IMR-90 (cell line): ENCODE measurements at regions not wholly inside any gene's neighbourhood (a gene's known extent, or its start where the extent isn't known, plus 50 kb on each side); places are given as distances from the start of the nearest gene placed in this dataset.

Source experiments
- ATAC-seq: fragments of 200-7000 bp; cut with Tn5 transposase; 2 replicates; pipeline ENCODE4 v1.9.1; 2020; ENCODE audit warnings: low read depth, mild to moderate bottlenecking, moderate library complexity
- BruUV-seq: library from RNA; stranded (reverse); fragments of 400-500 nt; replicated peaks from 2 replicates; lab custom pipeline; 2021; lab: Mats Ljungman, UMichigan
- CTCF ChIA-PET: fragments of 300-600 bp; formaldehyde crosslinking; extraction: SDS; loops from one replicate; lab custom pipeline; 2021; ENCODE audit warnings: antibody characterized with exemption; lab: Yijun Ruan, JAX
- POLR2A ChIA-PET: fragments of 300-600 bp; sonication (Branson Sonifier 250); formaldehyde crosslinking; loops from one replicate; lab custom pipeline; 2022; ENCODE audit warnings: antibody characterized with exemption; ENCODE audit not compliant: unreplicated experiment; lab: Charles Lee
- DNase-seq: peaks from one replicate; pipeline ENCODE4 v3.0.0; 2013
- H2AFZ ChIP-seq: replicated peaks from 2 replicates; pipeline ENCODE3; 2013; ENCODE audit warnings: low read length, mild to moderate bottlenecking; ENCODE audit not compliant: poor library complexity
- H2AK5ac ChIP-seq: 2 replicates; pipeline ENCODE4 v1.6.1; 2013; ENCODE audit warnings: low read depth, low read length, inconsistent platforms
- H2AK9ac ChIP-seq: replicated peaks from 2 replicates; pipeline ENCODE3; 2013; ENCODE audit warnings: mild to moderate bottlenecking, low read depth, low read length, moderate library complexity; ENCODE audit not compliant: poor library complexity
- H2BK120ac ChIP-seq: 2 replicates; pipeline ENCODE4 v1.6.1; 2013; ENCODE audit warnings: low read depth, low read length, inconsistent platforms
- H2BK15ac ChIP-seq: 3 replicates; pipeline ENCODE4 v1.6.1; 2013; ENCODE audit warnings: low read depth, low read length, inconsistent platforms
- H2BK20ac ChIP-seq: 2 replicates; pipeline ENCODE4 v1.6.1; 2013; ENCODE audit warnings: low read depth, mild to moderate bottlenecking, inconsistent platforms, low read length, moderate library complexity
- H2BK5ac ChIP-seq: 2 replicates; pipeline ENCODE4 v1.6.1; 2013; ENCODE audit warnings: mild to moderate bottlenecking, low read depth, low read length, inconsistent platforms; ENCODE audit not compliant: poor library complexity, severe bottlenecking
- H3K14ac ChIP-seq: replicated peaks from 2 replicates; pipeline ENCODE4 v1.6.1; 2013; ENCODE audit warnings: low read depth, low read length, inconsistent platforms
- H3K18ac ChIP-seq: 2 replicates; pipeline ENCODE4 v1.6.1; 2013; ENCODE audit warnings: low read depth, low read length, control low read depth
- H3K23ac ChIP-seq: 2 replicates; pipeline ENCODE4 v1.6.1; 2013; ENCODE audit warnings: low read depth, low read length, inconsistent platforms
- H3K27ac ChIP-seq: 2 replicates; pipeline ENCODE4 v1.5.1; 2013; ENCODE audit warnings: mild to moderate bottlenecking, control low read depth, low read length; ENCODE audit not compliant: insufficient read depth
- H3K27me3 ChIP-seq: 2 replicates; pipeline ENCODE4 v1.6.1; 2013; ENCODE audit warnings: low read length; ENCODE audit not compliant: control insufficient read depth, insufficient read depth
- H3K36me3 ChIP-seq: 2 replicates; pipeline ENCODE4 v1.6.1; 2013; ENCODE audit warnings: low read length, mixed read lengths; ENCODE audit not compliant: control insufficient read depth, insufficient read depth
- H3K4ac ChIP-seq: 2 replicates; pipeline ENCODE4 v1.6.1; 2013; ENCODE audit warnings: low read depth, low read length, inconsistent platforms
- H3K4me1 ChIP-seq: 2 replicates; pipeline ENCODE4 v1.6.1; 2013; ENCODE audit warnings: low read length, mixed read lengths; ENCODE audit not compliant: control insufficient read depth, insufficient read depth
- H3K4me2 ChIP-seq: 2 replicates; pipeline ENCODE4 v1.6.1; 2013; ENCODE audit warnings: low read depth, mild to moderate bottlenecking, control low read depth, low read length, moderate library complexity
- H3K4me3 ChIP-seq: 2 replicates; pipeline ENCODE4 v1.5.1; 2013; ENCODE audit warnings: low read depth, mild to moderate bottlenecking, control low read depth, low read length, moderate library complexity; ENCODE audit not compliant: insufficient read depth
- H3K56ac ChIP-seq: 2 replicates; pipeline ENCODE4 v1.6.1; 2013; ENCODE audit warnings: low read length, inconsistent platforms; ENCODE audit not compliant: insufficient read depth; ENCODE audit errors: extremely low read depth
- H3K79me1 ChIP-seq, 2 experiments: 2 replicates each; pipeline ENCODE4 v1.6.1; 2013; ENCODE audit warnings: low read length in 2 of 2, inconsistent platforms in 1 of 2, low read depth in 1 of 2
- H3K9ac ChIP-seq: 2 replicates; pipeline ENCODE4 v1.6.1; 2013; ENCODE audit warnings: low read depth, low read length, control low read depth
- H3K9me1 ChIP-seq: 2 replicates; pipeline ENCODE4 v1.6.1; 2013; ENCODE audit warnings: low read length, inconsistent platforms; ENCODE audit not compliant: insufficient read depth
- H3K9me3 ChIP-seq: 2 replicates; pipeline ENCODE4 v1.6.1; 2013; ENCODE audit warnings: low read length; ENCODE audit not compliant: control insufficient read depth, insufficient read depth
- H4K20me1 ChIP-seq: 2 replicates; pipeline ENCODE4 v1.6.1; 2013; ENCODE audit warnings: low read length, inconsistent platforms; ENCODE audit not compliant: insufficient read depth
- H4K5ac ChIP-seq: 2 replicates; pipeline ENCODE4 v1.6.1; 2013; ENCODE audit warnings: mild to moderate bottlenecking, low read depth, low read length, control low read depth
- H4K8ac ChIP-seq, 2 experiments: 2 replicates each; pipeline ENCODE4 v1.6.1; 2013; ENCODE audit warnings: low read depth in 2 of 2, low read length in 2 of 2, control low read depth in 1 of 2, inconsistent platforms in 1 of 2
- H4K91ac ChIP-seq: 2 replicates; pipeline ENCODE4 v1.6.1; 2013; ENCODE audit warnings: low read depth, low read length, inconsistent platforms; ENCODE audit not compliant: insufficient read depth
- BHLHE40 ChIP-seq: fragments of 150-350 bp; IDR thresholded peaks from 2 replicates; pipeline ENCODE4 v1.6.1; 2016; ENCODE audit warnings: mild to moderate bottlenecking, low read depth, low read length
- CEBPB ChIP-seq: IDR thresholded peaks from 2 replicates; pipeline ENCODE4 v1.6.1; 2012; ENCODE audit warnings: low read depth, low read length, improper control_type of control experiment
- CHD1 ChIP-seq: IDR thresholded peaks from 2 replicates; pipeline ENCODE4 v1.6.1; 2012; ENCODE audit warnings: low read depth, low read length, improper control_type of control experiment
- FOS ChIP-seq: fragments of 150-350 bp; IDR thresholded peaks from 2 replicates; pipeline ENCODE4 v1.6.1; 2016; ENCODE audit warnings: low read depth, low read length
- MAFK ChIP-seq: IDR thresholded peaks from 2 replicates; pipeline ENCODE4 v1.6.1; 2012; ENCODE audit warnings: low read depth, low read length, improper control_type of control experiment
- MAZ ChIP-seq: IDR thresholded peaks from 2 replicates; pipeline ENCODE4 v1.6.1; 2012; ENCODE audit warnings: low read depth, mild to moderate bottlenecking, low read length, improper control_type of control experiment, moderate library complexity, borderline replicate concordance
- MXI1 ChIP-seq: IDR thresholded peaks from 2 replicates; pipeline ENCODE4 v1.6.1; 2012; ENCODE audit warnings: low read depth, mild to moderate bottlenecking, low read length, moderate library complexity, borderline replicate concordance
- RAD21 ChIP-seq: IDR thresholded peaks from 2 replicates; pipeline ENCODE4 v1.6.1; 2012; ENCODE audit warnings: low read length, improper control_type of control experiment
- RCOR1 ChIP-seq: IDR thresholded peaks from 2 replicates; pipeline ENCODE4 v1.6.1; 2012; ENCODE audit warnings: mild to moderate bottlenecking, low read length, improper control_type of control experiment; ENCODE audit not compliant: insufficient replicate concordance
- RFX5 ChIP-seq: IDR thresholded peaks from 2 replicates; pipeline ENCODE4 v1.8.0; 2012; ENCODE audit warnings: low read depth, mild to moderate bottlenecking, low read length, moderate library complexity
- SMC3 ChIP-seq: fragments of 150-350 bp; IDR thresholded peaks from 2 replicates; pipeline ENCODE4 v1.6.1; 2016; ENCODE audit warnings: low read depth, mild to moderate bottlenecking, antibody characterized with exemption, low read length, moderate library complexity
- USF2 ChIP-seq: fragments of 150-350 bp; IDR thresholded peaks from 2 replicates; pipeline ENCODE4 v1.6.1; 2017; ENCODE audit warnings: mild to moderate bottlenecking, antibody characterized with exemption, low read length, low read depth
- WGBS, 2 experiments: methylation state at CpG; one replicate each; pipeline versions ENCODE4 v1.1.5 to v1.1.7; 2013; ENCODE audit warnings: missing lambda C conversion rate in 2 of 2; ENCODE audit not compliant: insufficient read length in 1 of 2; ENCODE audit errors: extremely low coverage in 2 of 2; 5-methylcytosine and 5-hydroxymethylcytosine counted together
- dilution Hi-C: fragments of 300-500 bp; cut with HindIII; formaldehyde crosslinking; loops from one replicate; pipeline ENCODE4 v1.14.3; 2018; ENCODE audit warnings: low sequenced_read_pairs; ENCODE audit not compliant: unreplicated experiment
- in situ Hi-C: fragments of 300-500 bp; cut with MboI; formaldehyde crosslinking; loops from 3 replicates; pipeline ENCODE4 v1.14.3; 2019; ENCODE audit warnings: low sequenced_read_pairs, inconsistent platforms, mixed read lengths
- intact Hi-C: fragments of 100-400 bp; cut with micrococcal nuclease; formaldehyde crosslinking; loops from 2 replicates; pipeline ENCODE4 v1.10.0; 2022
- TF ChIP-seq, protein P1 (sequence below): conservative IDR thresholded peaks from 2 replicates; pipeline ENCODE4 v1.5.1; 2012; ENCODE audit warnings: mild to moderate bottlenecking, low read depth, low read length, improper control_type of control experiment
- TF ChIP-seq, protein P2 (sequence below): fragments of 150-350 bp; IDR thresholded peaks from 2 replicates; pipeline ENCODE4 v1.6.1; 2016; ENCODE audit warnings: low read depth, mild to moderate bottlenecking, low read length, moderate library complexity, borderline replicate concordance

GRCh38 chr6:140857739-140858380, 1274.9 kb upstream of the GJE1 start:
- H4K91ac ChIP-seq = peak overlapping the region; percentile 77
- H3K36me3 ChIP-seq = no peaks in the 10 kb centered on the region
- peaks cover 6% of the 10 kb centered on the region for H3K4me1 ChIP-seq
- intact Hi-C loops (loop anchor here (2.0 to 5.0 kb wide), 2 partner anchors 704 to 1483 kb away; partner anchors contain the start of gene CITED2), in situ Hi-C loops (no loop called here), dilution Hi-C loops (no loop called here)
- peak overlapping the region; percentile 77 for H2BK20ac ChIP-seq
- CTCF ChIA-PET = no interaction called here
- H3K18ac ChIP-seq = peak overlapping the region; percentile 95; the same call in 1 of the 2 replicates
- peak overlapping the region; percentile 54; the same call in 1 of the 3 replicates for H2BK15ac ChIP-seq
- peak overlapping the region; percentile 72 for H3K56ac ChIP-seq
- no TSS peak for BruUV-seq
- peak overlapping the region; percentile 97 for H2BK5ac ChIP-seq
- H2AK5ac ChIP-seq = 0 out of 2 replicates have a peak overlapping the region, but pooled peaks have one; percentile 26
- peak overlapping the region; percentile 38 for H4K5ac ChIP-seq
- H3K27ac ChIP-seq = peak overlapping the region; percentile 56; the same call in 1 of the 2 replicates
- peak overlapping the region; percentile 59 for H3K23ac ChIP-seq
- peak overlapping the region; percentile 58 for H2BK120ac ChIP-seq
- no peaks in the 10 kb centered on the region for H3K9me3 ChIP-seq
- DNase-seq (peak; percentile 95), ATAC-seq (peak; percentile 96)
- H3K14ac ChIP-seq = peak overlapping the region; percentile 41
- no peaks in the 10 kb centered on the region for H3K79me1 ChIP-seq
- no peaks in the 10 kb centered on the region for H3K27me3 ChIP-seq
- TF ChIP-seq SMC3 (no peak), MXI1 (no peak), USF2 (peak; percentile 88), BHLHE40 (peak; percentile 92), RFX5 (no peak), CEBPB (peak; percentile 54; the same call in 1 of the 2 replicates), MAZ (no peak), RCOR1 (no peak), RAD21 (peak; percentile 22; the same call in 1 of the 2 replicates), FOS (peak; percentile 38; the same call in 1 of the 2 replicates), CHD1 (no peak), MAFK (no peak)
- TF ChIP-seq, protein P1, sequence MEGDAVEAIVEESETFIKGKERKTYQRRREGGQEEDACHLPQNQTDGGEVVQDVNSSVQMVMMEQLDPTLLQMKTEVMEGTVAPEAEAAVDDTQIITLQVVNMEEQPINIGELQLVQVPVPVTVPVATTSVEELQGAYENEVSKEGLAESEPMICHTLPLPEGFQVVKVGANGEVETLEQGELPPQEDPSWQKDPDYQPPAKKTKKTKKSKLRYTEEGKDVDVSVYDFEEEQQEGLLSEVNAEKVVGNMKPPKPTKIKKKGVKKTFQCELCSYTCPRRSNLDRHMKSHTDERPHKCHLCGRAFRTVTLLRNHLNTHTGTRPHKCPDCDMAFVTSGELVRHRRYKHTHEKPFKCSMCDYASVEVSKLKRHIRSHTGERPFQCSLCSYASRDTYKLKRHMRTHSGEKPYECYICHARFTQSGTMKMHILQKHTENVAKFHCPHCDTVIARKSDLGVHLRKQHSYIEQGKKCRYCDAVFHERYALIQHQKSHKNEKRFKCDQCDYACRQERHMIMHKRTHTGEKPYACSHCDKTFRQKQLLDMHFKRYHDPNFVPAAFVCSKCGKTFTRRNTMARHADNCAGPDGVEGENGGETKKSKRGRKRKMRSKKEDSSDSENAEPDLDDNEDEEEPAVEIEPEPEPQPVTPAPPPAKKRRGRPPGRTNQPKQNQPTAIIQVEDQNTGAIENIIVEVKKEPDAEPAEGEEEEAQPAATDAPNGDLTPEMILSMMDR = no peak
- TF ChIP-seq, protein P2, sequence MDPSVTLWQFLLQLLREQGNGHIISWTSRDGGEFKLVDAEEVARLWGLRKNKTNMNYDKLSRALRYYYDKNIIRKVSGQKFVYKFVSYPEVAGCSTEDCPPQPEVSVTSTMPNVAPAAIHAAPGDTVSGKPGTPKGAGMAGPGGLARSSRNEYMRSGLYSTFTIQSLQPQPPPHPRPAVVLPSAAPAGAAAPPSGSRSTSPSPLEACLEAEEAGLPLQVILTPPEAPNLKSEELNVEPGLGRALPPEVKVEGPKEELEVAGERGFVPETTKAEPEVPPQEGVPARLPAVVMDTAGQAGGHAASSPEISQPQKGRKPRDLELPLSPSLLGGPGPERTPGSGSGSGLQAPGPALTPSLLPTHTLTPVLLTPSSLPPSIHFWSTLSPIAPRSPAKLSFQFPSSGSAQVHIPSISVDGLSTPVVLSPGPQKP = no peak
- H4K8ac ChIP-seq = peak overlapping the region; percentile 39 to 76
- H3K4me3 ChIP-seq = no peak overlapping the region
- H3K4ac ChIP-seq = peak overlapping the region; percentile 43; the same call in 1 of the 2 replicates
- peak overlapping the region; percentile 56; the same call in 1 of the 2 replicates for H3K4me2 ChIP-seq
- no CpG with 5 or more reads among the region's 1 CpG for WGBS, 2 experiments
- H4K20me1 ChIP-seq = no peaks in the 10 kb centered on the region
- no peak overlapping the region for H3K9ac ChIP-seq
- POLR2A ChIA-PET = interaction anchor here (1.0 kb wide), 1 partner anchor 320 kb away, joined by 3 read pairs; no protein-coding TSS in a partner anchor
- H3K9me1 ChIP-seq = no peaks in the 10 kb centered on the region
- no peak overlapping the region for H2AK9ac ChIP-seq
- no peak overlapping the region for H2AFZ ChIP-seq
